Effector memory CD8-positive, alpha-beta T cell (primary cell): ENCODE measurements at regions not wholly inside any gene's neighbourhood (a gene's known extent, or its start where the extent isn't known, plus 50 kb on each side); places are given as distances from the start of the nearest gene placed in this dataset.

Experiments used
- ATAC-seq: fragments of 150-1000 bp; cut with Tn5 transposase; replicated peaks from 2 replicates; pipeline ENCODE4 v1.10.0; 2021; ENCODE audit warnings: mild to moderate bottlenecking, moderate library complexity
- DNase-seq, 3 experiments: peaks; one replicate each; pipeline ENCODE4 v3.0.0; 2021
- H3K27ac Mint-ChIP-seq, 2 donors: one replicate each; pipeline ENCODE4 v1.8.0; 2022; ENCODE audit warnings: mild to moderate bottlenecking in 2 of 2, mixed read lengths in 2 of 2, moderate library complexity in 2 of 2
- H3K27me3 Mint-ChIP-seq, 2 donors: one replicate each; pipeline ENCODE4 v1.8.0; 2022; ENCODE audit warnings: mixed read lengths in 2 of 2
- H3K36me3 Mint-ChIP-seq: one replicate; pipeline ENCODE4 v1.8.0; 2022; ENCODE audit warnings: mild to moderate bottlenecking, moderate library complexity, mixed read lengths; ENCODE audit not compliant: insufficient read depth
- H3K4me1 Mint-ChIP-seq, 2 donors: one replicate each; pipeline ENCODE4 v1.8.0; 2022; ENCODE audit warnings: low read depth in 2 of 2, mixed read lengths in 2 of 2
- H3K4me3 Mint-ChIP-seq, 2 donors: one replicate each; pipeline ENCODE4 v1.8.0; 2022; ENCODE audit warnings: mild to moderate bottlenecking in 2 of 2, mixed read lengths in 2 of 2, moderate library complexity in 2 of 2
- H3K9me3 Mint-ChIP-seq, 2 donors: one replicate each; pipeline ENCODE4 v1.8.0; 2022; ENCODE audit warnings: mixed read lengths in 2 of 2

- no peaks in the 10 kb centered on the region for H3K36me3 Mint-ChIP-seq
- H3K4me1 Mint-ChIP-seq: no peaks in the 10 kb centered on the region
- H3K4me3 Mint-ChIP-seq: no peak overlapping the region
- no peaks in the 10 kb centered on the region for H3K27me3 Mint-ChIP-seq
- no peak overlapping the region for H3K27ac Mint-ChIP-seq
- DNase-seq: no peak
- ATAC-seq: no peak
- H3K9me3 Mint-ChIP-seq: peaks cover 3 to 9% of the 10 kb centered on the region in 2 donors
Measured at GRCh38 chr6:103081876-103082630, 1688.5 kb downstream of the GRIK2 start.

DNA sequence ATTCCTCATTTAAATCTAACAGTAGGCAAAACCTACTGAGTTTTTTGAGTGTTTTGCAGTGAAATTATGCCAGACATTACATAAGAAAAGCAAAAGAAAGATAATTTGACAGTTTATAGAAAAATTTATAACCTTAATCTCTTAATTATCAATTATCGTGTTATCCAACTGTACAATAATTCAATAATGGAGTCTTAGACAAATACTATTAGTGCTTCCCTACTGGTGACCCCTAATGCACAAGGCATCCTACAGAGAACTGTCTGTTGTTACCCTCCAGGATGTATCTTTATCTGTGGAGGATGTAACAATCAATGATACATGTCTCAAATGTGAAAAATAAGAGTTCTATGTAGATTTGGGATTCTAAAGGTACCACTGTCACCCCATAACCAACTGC is 1687.6 kb downstream of the GRIK2 start:
- Mint-ChIP-seq H3K4me1 (no peaks in the 10 kb centered on the region), H3K27me3 (no peaks in the 10 kb centered on the region), H3K4me3 (no peak overlapping the region), H3K27ac (no peak overlapping the region), H3K36me3 (no peaks in the 10 kb centered on the region), H3K9me3 (peaks cover 3 to 9% of the 10 kb centered on the region in 2 donors)
- DNase-seq (no peak), ATAC-seq (no peak)

- no peaks in the 10 kb centered on the region for H3K27me3 Mint-ChIP-seq
- ATAC-seq (no peak), DNase-seq (no peak)
- no peak overlapping the region for H3K27ac Mint-ChIP-seq
- no peaks in the 10 kb centered on the region for H3K4me1 Mint-ChIP-seq
- no peak overlapping the region for H3K4me3 Mint-ChIP-seq
- H3K36me3 Mint-ChIP-seq: no peaks in the 10 kb centered on the region
- peaks cover 3 to 9% of the 10 kb centered on the region in 2 donors for H3K9me3 Mint-ChIP-seq
Measured at GRCh38 chr6:103080497-103080896, 1687.0 kb downstream of the GRIK2 start.

DNA sequence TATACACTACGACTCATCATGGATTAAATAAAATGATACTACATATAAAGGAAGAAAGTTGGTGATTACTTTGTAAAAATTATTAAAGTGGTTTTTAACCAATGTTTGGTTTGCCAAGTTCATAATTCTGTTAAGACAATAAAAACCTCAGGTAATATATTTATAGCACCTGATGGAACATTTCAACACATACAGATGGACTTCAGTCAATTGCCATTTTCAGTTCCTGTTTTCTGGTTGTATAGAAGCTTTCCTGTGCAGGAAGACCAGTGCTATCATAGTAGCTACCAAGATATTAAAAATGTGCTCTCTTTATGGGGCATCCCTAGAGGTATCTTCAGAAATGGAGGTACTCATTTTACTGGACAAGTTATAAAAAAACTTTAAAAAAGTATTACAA is 1686.4 kb downstream of the GRIK2 start:
- ATAC-seq (no peak), DNase-seq (no peak)
- Mint-ChIP-seq H3K27me3 (no peaks in the 10 kb centered on the region), H3K27ac (no peak overlapping the region), H3K9me3 (peaks cover 3 to 9% of the 10 kb centered on the region in 2 donors), H3K4me1 (no peaks in the 10 kb centered on the region), H3K4me3 (no peak overlapping the region), H3K36me3 (no peaks in the 10 kb centered on the region)

DNA sequence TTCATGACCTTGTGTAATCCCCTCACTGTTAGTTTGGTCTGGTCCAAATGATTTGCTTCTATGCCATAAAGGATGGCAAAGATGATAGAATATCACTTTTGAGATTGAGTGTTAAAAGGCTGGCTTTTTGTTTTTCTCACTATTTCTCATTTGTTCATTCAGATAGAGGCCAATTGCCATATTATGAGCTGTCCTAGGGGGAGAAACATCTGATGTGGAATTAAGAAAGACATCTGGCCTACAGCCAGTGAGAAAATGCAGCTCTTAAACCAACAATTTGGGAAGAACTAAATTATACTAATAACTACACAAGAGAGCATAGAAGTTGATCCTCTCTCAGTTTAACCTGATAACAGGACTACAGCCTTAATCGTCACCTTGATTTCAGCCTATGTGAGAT is 1668.6 kb downstream of the GRIK2 start:
- ATAC-seq (no peak), DNase-seq (no peak)
- Mint-ChIP-seq H3K36me3 (no peaks in the 10 kb centered on the region), H3K4me1 (no peaks in the 10 kb centered on the region), H3K27ac (no peak overlapping the region), H3K27me3 (no peaks in the 10 kb centered on the region), H3K9me3 (peaks cover under 1 to 3% of the 10 kb centered on the region in 2 donors), H3K4me3 (no peak overlapping the region)

DNA sequence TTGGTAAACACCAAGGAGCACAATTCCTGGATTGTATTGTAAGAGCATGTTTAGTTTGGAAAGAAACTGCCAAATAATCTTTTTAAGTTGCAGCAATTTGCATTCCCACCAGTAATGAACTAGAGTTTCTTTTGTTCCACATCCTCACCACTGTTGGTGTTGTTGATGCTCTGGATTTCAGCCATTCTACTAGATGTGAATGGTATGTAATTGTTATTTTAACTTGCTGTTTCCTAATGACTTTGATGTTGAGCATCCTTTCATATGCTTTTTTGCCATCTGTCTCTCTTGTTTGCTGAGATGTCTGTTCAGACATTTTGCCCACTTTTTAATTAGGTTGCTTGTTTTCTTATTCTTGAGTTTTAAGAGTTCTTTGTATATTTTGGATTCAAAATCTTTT is 1654.1 kb downstream of the GRIK2 start:
- Mint-ChIP-seq H3K9me3 (peaks cover 2 to 14% of the 10 kb centered on the region in 2 donors), H3K4me1 (no peaks in the 10 kb centered on the region), H3K27me3 (no peaks in the 10 kb centered on the region), H3K4me3 (no peak overlapping the region), H3K36me3 (no peaks in the 10 kb centered on the region), H3K27ac (no peak overlapping the region)
- DNase-seq (no peak), ATAC-seq (no peak)

DNA sequence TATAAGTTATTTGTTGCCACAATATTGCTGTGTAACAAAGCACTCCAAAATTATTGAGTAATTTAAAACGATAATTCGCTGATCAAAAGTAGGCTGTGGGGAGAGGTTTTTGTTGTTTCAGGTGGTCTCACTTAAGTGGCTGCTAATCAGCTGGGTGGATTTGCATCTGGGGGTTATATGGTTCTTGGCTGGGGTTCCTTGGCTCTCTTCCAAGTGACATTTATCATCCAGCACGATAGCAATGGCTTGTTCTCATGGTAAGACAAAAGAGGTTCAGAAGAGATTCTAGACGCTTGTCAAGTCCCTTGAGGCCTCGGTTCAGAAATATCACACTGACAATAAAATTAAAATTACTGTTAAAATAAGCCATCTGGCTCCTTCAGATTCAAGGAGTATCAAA is 1648.8 kb downstream of the GRIK2 start:
- no peak for DNase-seq
- ATAC-seq: no peak
- H3K4me1 Mint-ChIP-seq: no peaks in the 10 kb centered on the region
- no peak overlapping the region for H3K4me3 Mint-ChIP-seq
- H3K27me3 Mint-ChIP-seq: no peaks in the 10 kb centered on the region
- no peak overlapping the region for H3K27ac Mint-ChIP-seq
- no peaks in the 10 kb centered on the region for H3K36me3 Mint-ChIP-seq
- no peaks in the 10 kb centered on the region for H3K9me3 Mint-ChIP-seq

DNA sequence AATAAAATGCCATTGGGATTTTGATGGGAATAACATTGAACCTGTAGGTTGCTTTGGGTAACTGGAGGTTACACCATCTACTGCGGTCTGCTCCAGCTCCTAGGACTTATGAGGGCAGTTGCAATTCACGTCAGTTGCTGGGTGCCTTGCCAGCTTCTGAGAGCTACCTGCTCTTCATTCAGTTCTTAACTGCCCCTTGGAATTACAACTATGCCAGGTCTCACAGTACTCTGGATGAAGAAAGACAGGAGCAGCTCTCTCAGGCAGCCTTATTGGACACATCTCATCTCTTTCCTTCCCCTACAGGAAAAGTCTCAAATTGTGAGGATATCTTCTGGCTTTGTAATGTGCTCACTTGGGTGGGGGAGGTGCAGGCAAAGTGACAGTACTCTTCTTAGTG is 1643.3 kb downstream of the GRIK2 start:
- peaks cover 0 to 5% of the 10 kb centered on the region in 2 donors for H3K9me3 Mint-ChIP-seq
- no peak overlapping the region for H3K4me3 Mint-ChIP-seq
- H3K27ac Mint-ChIP-seq: no peak overlapping the region
- no peaks in the 10 kb centered on the region for H3K27me3 Mint-ChIP-seq
- no peaks in the 10 kb centered on the region for H3K4me1 Mint-ChIP-seq
- DNase-seq: no peak
- ATAC-seq: no peak
- H3K36me3 Mint-ChIP-seq: no peaks in the 10 kb centered on the region

- DNase-seq: no peak
- Mint-ChIP-seq H3K9me3 (peaks cover 0 to 4% of the 10 kb centered on the region in 2 donors), H3K27ac (no peak overlapping the region), H3K27me3 (no peaks in the 10 kb centered on the region), H3K36me3 (no peaks in the 10 kb centered on the region), H3K4me3 (no peak overlapping the region), H3K4me1 (no peaks in the 10 kb centered on the region)
- ATAC-seq: no peak
Measured at GRCh38 chr6:103027271-103027931, 1633.9 kb downstream of the GRIK2 start.

DNA sequence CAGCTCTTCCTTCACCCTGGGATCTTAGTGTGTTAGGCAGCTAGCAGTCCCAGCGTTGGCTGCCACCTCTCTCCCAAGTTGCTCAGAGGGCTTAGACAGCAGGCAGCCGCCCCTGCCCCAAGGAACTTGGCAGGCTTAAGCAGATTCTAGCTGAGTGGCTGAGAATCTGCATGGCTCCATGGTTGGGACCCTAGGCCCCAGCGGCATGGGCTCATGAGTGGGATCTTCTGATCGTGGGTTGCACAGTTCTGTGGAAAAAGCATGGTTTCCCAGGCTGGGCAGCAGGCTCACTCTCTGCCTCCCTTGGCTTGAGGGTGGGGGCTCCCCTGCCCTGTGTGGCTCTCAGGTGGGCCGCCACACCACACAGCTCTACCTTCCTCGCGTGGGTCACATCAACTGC is 1624.9 kb downstream of the GRIK2 start:
- no peak for DNase-seq
- no peak for ATAC-seq
- H3K4me1 Mint-ChIP-seq: no peaks in the 10 kb centered on the region

GRCh38 chr6:103017878-103018277 is 1624.4 kb downstream of the GRIK2 start:
- Mint-ChIP-seq H3K36me3 (no peaks in the 10 kb centered on the region), H3K9me3 (peaks cover 0 to 4% of the 10 kb centered on the region in 2 donors), H3K27me3 (no peaks in the 10 kb centered on the region), H3K4me3 (no peak overlapping the region), H3K27ac (no peak overlapping the region), H3K4me1 (no peaks in the 10 kb centered on the region)
- no peak for DNase-seq
- no peak for ATAC-seq

More for the DNA sequence above, 1624.9 kb downstream of the GRIK2 start:
- H3K27ac Mint-ChIP-seq: no peak overlapping the region
- H3K36me3 Mint-ChIP-seq: no peaks in the 10 kb centered on the region
- no peak overlapping the region for H3K4me3 Mint-ChIP-seq
- peaks cover 0 to 4% of the 10 kb centered on the region in 2 donors for H3K9me3 Mint-ChIP-seq
- H3K27me3 Mint-ChIP-seq: no peaks in the 10 kb centered on the region

- no peak overlapping the region for H3K4me3 Mint-ChIP-seq
- no peaks in the 10 kb centered on the region for H3K27me3 Mint-ChIP-seq
- no peak overlapping the region for H3K27ac Mint-ChIP-seq
- H3K36me3 Mint-ChIP-seq: no peaks in the 10 kb centered on the region
- ATAC-seq (no peak), DNase-seq (no peak)
- H3K9me3 Mint-ChIP-seq: peaks cover 0 to 8% of the 10 kb centered on the region in 2 donors
- H3K4me1 Mint-ChIP-seq: no peaks in the 10 kb centered on the region
Measured at GRCh38 chr6:103011605-103012004, 1618.1 kb downstream of the GRIK2 start.

- Mint-ChIP-seq H3K9me3 (peaks cover 14 to 15% of the 10 kb centered on the region in 2 donors), H3K27ac (no peak overlapping the region), H3K4me3 (no peak overlapping the region), H3K27me3 (no peaks in the 10 kb centered on the region), H3K4me1 (no peaks in the 10 kb centered on the region), H3K36me3 (no peaks in the 10 kb centered on the region)
- ATAC-seq (no peak), DNase-seq (no peak)
Measured at GRCh38 chr6:103002282-103002681, 1608.8 kb downstream of the GRIK2 start.

GRCh38 chr6:103001724-103002123 is 1608.2 kb downstream of the GRIK2 start:
- ATAC-seq (no peak), DNase-seq (no peak)
- no peak overlapping the region for H3K27ac Mint-ChIP-seq
- H3K27me3 Mint-ChIP-seq: no peaks in the 10 kb centered on the region
- H3K36me3 Mint-ChIP-seq: no peaks in the 10 kb centered on the region
- H3K4me1 Mint-ChIP-seq: no peaks in the 10 kb centered on the region
- no peak overlapping the region for H3K4me3 Mint-ChIP-seq
- H3K9me3 Mint-ChIP-seq: peaks cover 12 to 15% of the 10 kb centered on the region in 2 donors
